ENCODE measurements at regions not wholly inside any gene's neighbourhood (a gene's known extent, or its start where the extent isn't known, plus 50 kb on each side); places are given as distances from the start of the nearest gene placed in this dataset.

DNA sequence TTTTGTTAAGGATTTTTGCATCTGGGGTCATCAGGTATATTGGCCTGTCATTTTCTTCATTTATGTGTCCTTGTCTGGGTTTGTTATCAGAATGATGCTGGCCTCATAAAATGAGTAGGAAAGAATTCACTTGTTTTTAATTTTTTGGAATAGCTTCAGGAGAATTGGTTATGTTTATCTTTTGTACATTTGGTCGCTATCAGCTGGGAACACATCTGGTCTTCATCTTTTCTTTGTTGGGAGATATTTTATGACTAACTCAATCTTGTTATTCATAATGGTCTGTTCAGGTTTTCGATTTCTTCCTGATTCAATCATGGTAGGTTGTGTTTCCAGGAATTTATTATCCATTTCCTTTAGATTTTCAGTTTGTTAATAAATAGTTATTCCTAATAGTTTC is 207.5 kb upstream of the ASCC3 start:
- TF ChIP-seq, protein P1, sequence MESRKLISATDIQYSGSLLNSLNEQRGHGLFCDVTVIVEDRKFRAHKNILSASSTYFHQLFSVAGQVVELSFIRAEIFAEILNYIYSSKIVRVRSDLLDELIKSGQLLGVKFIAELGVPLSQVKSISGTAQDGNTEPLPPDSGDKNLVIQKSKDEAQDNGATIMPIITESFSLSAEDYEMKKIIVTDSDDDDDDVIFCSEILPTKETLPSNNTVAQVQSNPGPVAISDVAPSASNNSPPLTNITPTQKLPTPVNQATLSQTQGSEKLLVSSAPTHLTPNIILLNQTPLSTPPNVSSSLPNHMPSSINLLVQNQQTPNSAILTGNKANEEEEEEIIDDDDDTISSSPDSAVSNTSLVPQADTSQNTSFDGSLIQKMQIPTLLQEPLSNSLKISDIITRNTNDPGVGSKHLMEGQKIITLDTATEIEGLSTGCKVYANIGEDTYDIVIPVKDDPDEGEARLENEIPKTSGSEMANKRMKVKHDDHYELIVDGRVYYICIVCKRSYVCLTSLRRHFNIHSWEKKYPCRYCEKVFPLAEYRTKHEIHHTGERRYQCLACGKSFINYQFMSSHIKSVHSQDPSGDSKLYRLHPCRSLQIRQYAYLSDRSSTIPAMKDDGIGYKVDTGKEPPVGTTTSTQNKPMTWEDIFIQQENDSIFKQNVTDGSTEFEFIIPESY (IDR thresholded peaks at IDR 0.05; ENCODE audit: extremely low read depth, insufficient replicate concordance, low read length) = no peak
- TF ChIP-seq, protein P2, sequence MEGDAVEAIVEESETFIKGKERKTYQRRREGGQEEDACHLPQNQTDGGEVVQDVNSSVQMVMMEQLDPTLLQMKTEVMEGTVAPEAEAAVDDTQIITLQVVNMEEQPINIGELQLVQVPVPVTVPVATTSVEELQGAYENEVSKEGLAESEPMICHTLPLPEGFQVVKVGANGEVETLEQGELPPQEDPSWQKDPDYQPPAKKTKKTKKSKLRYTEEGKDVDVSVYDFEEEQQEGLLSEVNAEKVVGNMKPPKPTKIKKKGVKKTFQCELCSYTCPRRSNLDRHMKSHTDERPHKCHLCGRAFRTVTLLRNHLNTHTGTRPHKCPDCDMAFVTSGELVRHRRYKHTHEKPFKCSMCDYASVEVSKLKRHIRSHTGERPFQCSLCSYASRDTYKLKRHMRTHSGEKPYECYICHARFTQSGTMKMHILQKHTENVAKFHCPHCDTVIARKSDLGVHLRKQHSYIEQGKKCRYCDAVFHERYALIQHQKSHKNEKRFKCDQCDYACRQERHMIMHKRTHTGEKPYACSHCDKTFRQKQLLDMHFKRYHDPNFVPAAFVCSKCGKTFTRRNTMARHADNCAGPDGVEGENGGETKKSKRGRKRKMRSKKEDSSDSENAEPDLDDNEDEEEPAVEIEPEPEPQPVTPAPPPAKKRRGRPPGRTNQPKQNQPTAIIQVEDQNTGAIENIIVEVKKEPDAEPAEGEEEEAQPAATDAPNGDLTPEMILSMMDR (IDR thresholded peaks at IDR 0.05 in 2 of 3, conservative IDR thresholded peaks at IDR 0.05 in 1 of 3; ENCODE audit: borderline replicate concordance in 1 of 3, insufficient read depth in 1 of 3, low read depth in 2 of 3, low read length in 2 of 3) = no peak
- TF ChIP-seq, protein P3, sequence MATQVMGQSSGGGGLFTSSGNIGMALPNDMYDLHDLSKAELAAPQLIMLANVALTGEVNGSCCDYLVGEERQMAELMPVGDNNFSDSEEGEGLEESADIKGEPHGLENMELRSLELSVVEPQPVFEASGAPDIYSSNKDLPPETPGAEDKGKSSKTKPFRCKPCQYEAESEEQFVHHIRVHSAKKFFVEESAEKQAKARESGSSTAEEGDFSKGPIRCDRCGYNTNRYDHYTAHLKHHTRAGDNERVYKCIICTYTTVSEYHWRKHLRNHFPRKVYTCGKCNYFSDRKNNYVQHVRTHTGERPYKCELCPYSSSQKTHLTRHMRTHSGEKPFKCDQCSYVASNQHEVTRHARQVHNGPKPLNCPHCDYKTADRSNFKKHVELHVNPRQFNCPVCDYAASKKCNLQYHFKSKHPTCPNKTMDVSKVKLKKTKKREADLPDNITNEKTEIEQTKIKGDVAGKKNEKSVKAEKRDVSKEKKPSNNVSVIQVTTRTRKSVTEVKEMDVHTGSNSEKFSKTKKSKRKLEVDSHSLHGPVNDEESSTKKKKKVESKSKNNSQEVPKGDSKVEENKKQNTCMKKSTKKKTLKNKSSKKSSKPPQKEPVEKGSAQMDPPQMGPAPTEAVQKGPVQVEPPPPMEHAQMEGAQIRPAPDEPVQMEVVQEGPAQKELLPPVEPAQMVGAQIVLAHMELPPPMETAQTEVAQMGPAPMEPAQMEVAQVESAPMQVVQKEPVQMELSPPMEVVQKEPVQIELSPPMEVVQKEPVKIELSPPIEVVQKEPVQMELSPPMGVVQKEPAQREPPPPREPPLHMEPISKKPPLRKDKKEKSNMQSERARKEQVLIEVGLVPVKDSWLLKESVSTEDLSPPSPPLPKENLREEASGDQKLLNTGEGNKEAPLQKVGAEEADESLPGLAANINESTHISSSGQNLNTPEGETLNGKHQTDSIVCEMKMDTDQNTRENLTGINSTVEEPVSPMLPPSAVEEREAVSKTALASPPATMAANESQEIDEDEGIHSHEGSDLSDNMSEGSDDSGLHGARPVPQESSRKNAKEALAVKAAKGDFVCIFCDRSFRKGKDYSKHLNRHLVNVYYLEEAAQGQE (IDR thresholded peaks at IDR 0.05; ENCODE audit: low read depth) = no peak

Data from HCT116 (cell line).